ENCODE measurements at regions not wholly inside any gene's neighbourhood (a gene's known extent, or its start where the extent isn't known, plus 50 kb on each side); places are given as distances from the start of the nearest gene placed in this dataset.

- TF ChIP-seq, protein P1, sequence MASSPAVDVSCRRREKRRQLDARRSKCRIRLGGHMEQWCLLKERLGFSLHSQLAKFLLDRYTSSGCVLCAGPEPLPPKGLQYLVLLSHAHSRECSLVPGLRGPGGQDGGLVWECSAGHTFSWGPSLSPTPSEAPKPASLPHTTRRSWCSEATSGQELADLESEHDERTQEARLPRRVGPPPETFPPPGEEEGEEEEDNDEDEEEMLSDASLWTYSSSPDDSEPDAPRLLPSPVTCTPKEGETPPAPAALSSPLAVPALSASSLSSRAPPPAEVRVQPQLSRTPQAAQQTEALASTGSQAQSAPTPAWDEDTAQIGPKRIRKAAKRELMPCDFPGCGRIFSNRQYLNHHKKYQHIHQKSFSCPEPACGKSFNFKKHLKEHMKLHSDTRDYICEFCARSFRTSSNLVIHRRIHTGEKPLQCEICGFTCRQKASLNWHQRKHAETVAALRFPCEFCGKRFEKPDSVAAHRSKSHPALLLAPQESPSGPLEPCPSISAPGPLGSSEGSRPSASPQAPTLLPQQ (tag by site-specific recombination; IDR thresholded peaks at IDR 0.05): no peak
- TF ChIP-seq, protein P2, sequence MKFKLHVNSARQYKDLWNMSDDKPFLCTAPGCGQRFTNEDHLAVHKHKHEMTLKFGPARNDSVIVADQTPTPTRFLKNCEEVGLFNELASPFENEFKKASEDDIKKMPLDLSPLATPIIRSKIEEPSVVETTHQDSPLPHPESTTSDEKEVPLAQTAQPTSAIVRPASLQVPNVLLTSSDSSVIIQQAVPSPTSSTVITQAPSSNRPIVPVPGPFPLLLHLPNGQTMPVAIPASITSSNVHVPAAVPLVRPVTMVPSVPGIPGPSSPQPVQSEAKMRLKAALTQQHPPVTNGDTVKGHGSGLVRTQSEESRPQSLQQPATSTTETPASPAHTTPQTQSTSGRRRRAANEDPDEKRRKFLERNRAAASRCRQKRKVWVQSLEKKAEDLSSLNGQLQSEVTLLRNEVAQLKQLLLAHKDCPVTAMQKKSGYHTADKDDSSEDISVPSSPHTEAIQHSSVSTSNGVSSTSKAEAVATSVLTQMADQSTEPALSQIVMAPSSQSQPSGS (tag by site-specific recombination; IDR thresholded peaks at IDR 0.05; ENCODE audit: low read depth): no peak
- TF ChIP-seq ZNF214 (tag by site-specific recombination; IDR thresholded peaks at IDR 0.05; ENCODE audit: borderline replicate concordance): no peak
- TF ChIP-seq, protein P3, sequence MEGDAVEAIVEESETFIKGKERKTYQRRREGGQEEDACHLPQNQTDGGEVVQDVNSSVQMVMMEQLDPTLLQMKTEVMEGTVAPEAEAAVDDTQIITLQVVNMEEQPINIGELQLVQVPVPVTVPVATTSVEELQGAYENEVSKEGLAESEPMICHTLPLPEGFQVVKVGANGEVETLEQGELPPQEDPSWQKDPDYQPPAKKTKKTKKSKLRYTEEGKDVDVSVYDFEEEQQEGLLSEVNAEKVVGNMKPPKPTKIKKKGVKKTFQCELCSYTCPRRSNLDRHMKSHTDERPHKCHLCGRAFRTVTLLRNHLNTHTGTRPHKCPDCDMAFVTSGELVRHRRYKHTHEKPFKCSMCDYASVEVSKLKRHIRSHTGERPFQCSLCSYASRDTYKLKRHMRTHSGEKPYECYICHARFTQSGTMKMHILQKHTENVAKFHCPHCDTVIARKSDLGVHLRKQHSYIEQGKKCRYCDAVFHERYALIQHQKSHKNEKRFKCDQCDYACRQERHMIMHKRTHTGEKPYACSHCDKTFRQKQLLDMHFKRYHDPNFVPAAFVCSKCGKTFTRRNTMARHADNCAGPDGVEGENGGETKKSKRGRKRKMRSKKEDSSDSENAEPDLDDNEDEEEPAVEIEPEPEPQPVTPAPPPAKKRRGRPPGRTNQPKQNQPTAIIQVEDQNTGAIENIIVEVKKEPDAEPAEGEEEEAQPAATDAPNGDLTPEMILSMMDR (tag by site-specific recombination; IDR thresholded peaks at IDR 0.05): no peak
- TF ChIP-seq ZFP41 (tag by site-specific recombination; IDR thresholded peaks at IDR 0.05; ENCODE audit: borderline replicate concordance): no peak
- TF ChIP-seq TCF7L2 (IDR thresholded peaks at IDR 0.05; ENCODE audit: borderline replicate concordance, low read depth, low read length): no peak
- TF ChIP-seq, protein P4, sequence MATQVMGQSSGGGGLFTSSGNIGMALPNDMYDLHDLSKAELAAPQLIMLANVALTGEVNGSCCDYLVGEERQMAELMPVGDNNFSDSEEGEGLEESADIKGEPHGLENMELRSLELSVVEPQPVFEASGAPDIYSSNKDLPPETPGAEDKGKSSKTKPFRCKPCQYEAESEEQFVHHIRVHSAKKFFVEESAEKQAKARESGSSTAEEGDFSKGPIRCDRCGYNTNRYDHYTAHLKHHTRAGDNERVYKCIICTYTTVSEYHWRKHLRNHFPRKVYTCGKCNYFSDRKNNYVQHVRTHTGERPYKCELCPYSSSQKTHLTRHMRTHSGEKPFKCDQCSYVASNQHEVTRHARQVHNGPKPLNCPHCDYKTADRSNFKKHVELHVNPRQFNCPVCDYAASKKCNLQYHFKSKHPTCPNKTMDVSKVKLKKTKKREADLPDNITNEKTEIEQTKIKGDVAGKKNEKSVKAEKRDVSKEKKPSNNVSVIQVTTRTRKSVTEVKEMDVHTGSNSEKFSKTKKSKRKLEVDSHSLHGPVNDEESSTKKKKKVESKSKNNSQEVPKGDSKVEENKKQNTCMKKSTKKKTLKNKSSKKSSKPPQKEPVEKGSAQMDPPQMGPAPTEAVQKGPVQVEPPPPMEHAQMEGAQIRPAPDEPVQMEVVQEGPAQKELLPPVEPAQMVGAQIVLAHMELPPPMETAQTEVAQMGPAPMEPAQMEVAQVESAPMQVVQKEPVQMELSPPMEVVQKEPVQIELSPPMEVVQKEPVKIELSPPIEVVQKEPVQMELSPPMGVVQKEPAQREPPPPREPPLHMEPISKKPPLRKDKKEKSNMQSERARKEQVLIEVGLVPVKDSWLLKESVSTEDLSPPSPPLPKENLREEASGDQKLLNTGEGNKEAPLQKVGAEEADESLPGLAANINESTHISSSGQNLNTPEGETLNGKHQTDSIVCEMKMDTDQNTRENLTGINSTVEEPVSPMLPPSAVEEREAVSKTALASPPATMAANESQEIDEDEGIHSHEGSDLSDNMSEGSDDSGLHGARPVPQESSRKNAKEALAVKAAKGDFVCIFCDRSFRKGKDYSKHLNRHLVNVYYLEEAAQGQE (tag by site-specific recombination; IDR thresholded peaks at IDR 0.05): no peak
- no peak for TF ChIP-seq ZNF155 (tag by site-specific recombination; IDR thresholded peaks at IDR 0.05)
- no peak for TF ChIP-seq ZBTB7A (tag by site-specific recombination; IDR thresholded peaks at IDR 0.05; ENCODE audit: low read depth)
- no peak for TF ChIP-seq YY1 (tag by site-specific recombination; IDR thresholded peaks at IDR 0.05)
Observed at GRCh38 chr1:229882621-229883020, 184.4 kb upstream of the GALNT2 start.

Measured in HEK293 (cell line).